Gastrocnemius medialis (tissue), 4 donors: ENCODE measurements at regions not wholly inside any gene's neighbourhood (a gene's known extent, or its start where the extent isn't known, plus 50 kb on each side); places are given as distances from the start of the nearest gene placed in this dataset.

Experiments
- CTCF ChIP-seq, 5 experiments: fragments of 450-650 bp in 3 of 5; fragments of 200-600 bp in 2 of 5; sonication (generic) in 2 of 5; IDR thresholded peaks in 4 of 5; conservative IDR thresholded peaks in 1 of 5; 1 replicate in 4 of 5; 2 replicates in 1 of 5; pipeline ENCODE4 v1.5.1; 2016 to 2019; ENCODE audit warnings: antibody characterized with exemption in 5 of 5, mild to moderate bottlenecking in 3 of 5, moderate library complexity in 3 of 5
- POLR2A ChIP-seq, 2 donors: fragments of 450-650 bp; IDR thresholded peaks; one replicate each; pipeline ENCODE4 v1.6.1; 2017; ENCODE audit warnings: antibody characterized with exemption in 2 of 2, mild to moderate bottlenecking in 2 of 2, moderate library complexity in 2 of 2

- no peak for TF ChIP-seq CTCF (IDR thresholded peaks at IDR 0.05 in 4 of 5, conservative IDR thresholded peaks at IDR 0.05 in 1 of 5)
- TF ChIP-seq POLR2A (IDR thresholded peaks at IDR 0.05) = no peak
Measured at GRCh38 chr2:216918088-216918680, 58.3 kb upstream of the TNP1 start.
